ENCODE measurements at regions not wholly inside any gene's neighbourhood (a gene's known extent, or its start where the extent isn't known, plus 50 kb on each side); places are given as distances from the start of the nearest gene placed in this dataset.

GRCh38 chr12:38258411-38258810 lies 58.2 kb upstream of the ALG10B start:
- Histone ChIP-seq H3K9me3 (ENCODE audit: control insufficient read depth, insufficient read depth, low read length) (peaks cover 17% of the 10 kb centered on the region), H3K9ac (ENCODE audit: low read depth, low read length) (no peak overlapping the region), H3K27me3 (ENCODE audit: control insufficient read depth, insufficient read depth, low read length) (no peaks in the 10 kb centered on the region), H3K4me3 (ENCODE audit: low read depth, low read length) (no peak overlapping the region), H3K36me3 (ENCODE audit: control insufficient read depth, insufficient read depth, low read length) (no peaks in the 10 kb centered on the region), H3K4me1 (ENCODE audit: control insufficient read depth, insufficient read depth, low read length) (no peaks in the 10 kb centered on the region)
